Fibroblast of villous mesenchyme (primary cell): ENCODE measurements at regions not wholly inside any gene's neighbourhood (a gene's known extent, or its start where the extent isn't known, plus 50 kb on each side); places are given as distances from the start of the nearest gene placed in this dataset.

Source experiments
- DNase-seq: peaks from one replicate; pipeline ENCODE4 v3.0.0-alpha.2; 2010; ENCODE audit warnings: low read depth
- H3K4me3 ChIP-seq: 2 replicates; pipeline ENCODE4 v1.5.1; 2011; ENCODE audit warnings: low read depth, mild to moderate bottlenecking, low read length
- CTCF ChIP-seq: IDR thresholded peaks from 2 replicates; pipeline ENCODE4 v1.5.1; 2012; ENCODE audit warnings: low read depth, mild to moderate bottlenecking, low read length; ENCODE audit not compliant: insufficient read depth

GRCh38 chr5:85868070-85868469 lies 749.7 kb upstream of the COX7C start:
- no peak for DNase-seq
- no peak overlapping the region for H3K4me3 ChIP-seq
- no peak for TF ChIP-seq CTCF

GRCh38 chr5:85893996-85894395 lies 723.7 kb upstream of the COX7C start:
- no peak for DNase-seq
- no peak for TF ChIP-seq CTCF
- no peak overlapping the region for H3K4me3 ChIP-seq

- no peak overlapping the region for H3K4me3 ChIP-seq
- DNase-seq = no peak
- TF ChIP-seq CTCF = no peak
Observed at GRCh38 chr5:85896514-85896913, 721.2 kb upstream of the COX7C start.

- no peak for TF ChIP-seq CTCF
- DNase-seq = no peak
- no peak overlapping the region for H3K4me3 ChIP-seq
Observed at GRCh38 chr5:85906460-85906859, 711.3 kb upstream of the COX7C start.

GRCh38 chr5:85910335-85910734 lies 707.4 kb upstream of the COX7C start:
- DNase-seq = no peak

GRCh38 chr5:85920984-85921383 lies 696.8 kb upstream of the COX7C start:
- H3K4me3 ChIP-seq = no peak overlapping the region
- no peak for TF ChIP-seq CTCF
- no peak for DNase-seq

More at GRCh38 chr5:85910335-85910734, 707.4 kb upstream of the COX7C start:
- TF ChIP-seq CTCF = no peak
- no peak overlapping the region for H3K4me3 ChIP-seq

GRCh38 chr5:85921590-85921989 lies 696.2 kb upstream of the COX7C start:
- no peak overlapping the region for H3K4me3 ChIP-seq
- no peak for DNase-seq
- no peak for TF ChIP-seq CTCF
